WTC11 (cell line): ENCODE measurements at regions not wholly inside any gene's neighbourhood (a gene's known extent, or its start where the extent isn't known, plus 50 kb on each side); places are given as distances from the start of the nearest gene placed in this dataset.

Source experiments
- ATAC-seq: fragments of 200-7000 bp; cut with Tn5 transposase; 2 replicates; pipeline ENCODE4 v1.10.0; 2021; ENCODE audit warnings: mild to moderate bottlenecking, moderate library complexity
- CTCF ChIA-PET: fragments of 300-600 bp; sonication (Branson Sonifier 250); formaldehyde crosslinking; loops from one replicate; lab custom pipeline; 2021; ENCODE audit warnings: antibody characterized with exemption; lab: Charles Lee
- POLR2A ChIA-PET: fragments of 350-600 bp; sonication (Branson Sonifier 250); formaldehyde crosslinking; loops from one replicate; lab custom pipeline; 2021; ENCODE audit warnings: antibody characterized with exemption; lab: Charles Lee
- DNase-seq: peaks from one replicate; pipeline ENCODE4 v3.0.0; 2021; ENCODE audit warnings: low spot score
- H3K27ac Mint-ChIP-seq: 2 replicates; pipeline ENCODE4 v1.8.0; 2021; ENCODE audit warnings: mixed read lengths
- H3K27me3 Mint-ChIP-seq: 2 replicates; pipeline ENCODE4 v1.8.0; 2021; ENCODE audit warnings: low read depth, mild to moderate bottlenecking, moderate library complexity, mixed read lengths
- H3K36me3 Mint-ChIP-seq: 2 replicates; pipeline ENCODE4 v1.8.0; 2021; ENCODE audit warnings: mixed read lengths
- H3K4me1 Mint-ChIP-seq: 2 replicates; pipeline ENCODE4 v1.8.0; 2022; ENCODE audit warnings: mixed read lengths
- H3K4me3 Mint-ChIP-seq: 2 replicates; pipeline ENCODE4 v1.8.0; 2021; ENCODE audit warnings: mild to moderate bottlenecking, moderate library complexity, mixed read lengths
- H3K9me3 Mint-ChIP-seq: 2 replicates; pipeline ENCODE4 v1.8.0; 2021; ENCODE audit warnings: mixed read lengths
- ATF2 ChIP-seq: sonication (generic); formaldehyde crosslinking; IDR thresholded peaks from 2 replicates; pipeline ENCODE4 v1.8.1; 2022; ENCODE audit warnings: low read depth, missing genetic modification reagents, borderline replicate concordance
- ATF6 ChIP-seq: sonication (generic); formaldehyde crosslinking; IDR thresholded peaks from 2 replicates; pipeline ENCODE4 v1.8.1; 2023; ENCODE audit warnings: mild to moderate bottlenecking, missing genetic modification reagents
- CDX4 ChIP-seq: fragments of 250-450 bp; sonication (Bioruptor Pico); IDR thresholded peaks from 2 replicates; pipeline ENCODE4 v1.9.0; 2021; ENCODE audit warnings: moderate library complexity, mild to moderate bottlenecking, inconsistent platforms, borderline replicate concordance
- CREM ChIP-seq: sonication (generic); formaldehyde crosslinking; IDR thresholded peaks from 2 replicates; pipeline ENCODE4 v1.8.1; 2022; ENCODE audit warnings: mild to moderate bottlenecking, missing genetic modification reagents, moderate library complexity
- ETV6 ChIP-seq: sonication (generic); formaldehyde crosslinking; IDR thresholded peaks from 2 replicates; pipeline ENCODE4 v1.8.1; 2022; ENCODE audit warnings: mild to moderate bottlenecking, missing genetic modification reagents
- FOXJ3 ChIP-seq: sonication (generic); formaldehyde crosslinking; IDR thresholded peaks from 2 replicates; pipeline ENCODE4 v1.9.0; 2021; ENCODE audit warnings: missing genetic modification reagents, mild to moderate bottlenecking, borderline replicate concordance
- FOXK1 ChIP-seq: sonication (generic); formaldehyde crosslinking; IDR thresholded peaks from 2 replicates; pipeline ENCODE4 v1.8.0; 2022; ENCODE audit warnings: mild to moderate bottlenecking, moderate library complexity, missing genetic modification reagents
- FOXP4 ChIP-seq: sonication (generic); formaldehyde crosslinking; IDR thresholded peaks from 2 replicates; pipeline ENCODE4 v1.8.0; 2022; ENCODE audit warnings: mild to moderate bottlenecking, missing genetic modification reagents
- GTF2I ChIP-seq: fragments of 250-450 bp; sonication (Bioruptor Pico); conservative IDR thresholded peaks from 2 replicates; pipeline ENCODE4 v1.4.0; 2021; ENCODE audit warnings: mild to moderate bottlenecking
- KAT7 ChIP-seq: sonication (generic); formaldehyde crosslinking; IDR thresholded peaks from 2 replicates; pipeline ENCODE4 v1.8.1; 2023; ENCODE audit warnings: missing genetic modification reagents, mild to moderate bottlenecking, borderline replicate concordance
- MAX ChIP-seq: sonication (generic); formaldehyde crosslinking; IDR thresholded peaks from 2 replicates; pipeline ENCODE4 v1.8.0; 2022; ENCODE audit warnings: mild to moderate bottlenecking, missing genetic modification reagents
- MYBL2 ChIP-seq: sonication (generic); formaldehyde crosslinking; IDR thresholded peaks from 2 replicates; pipeline ENCODE4 v1.8.1; 2023; ENCODE audit warnings: mild to moderate bottlenecking, moderate library complexity, missing genetic modification reagents
- NFE2L1 ChIP-seq: sonication (generic); formaldehyde crosslinking; IDR thresholded peaks from 2 replicates; pipeline ENCODE4 v1.8.1; 2023; ENCODE audit warnings: missing genetic modification reagents
- NFYB ChIP-seq: sonication (generic); formaldehyde crosslinking; conservative IDR thresholded peaks from 2 replicates; pipeline ENCODE4 v1.8.0; 2022; ENCODE audit warnings: low read depth, missing genetic modification reagents
- NR1H2 ChIP-seq: sonication (generic); formaldehyde crosslinking; IDR thresholded peaks from 2 replicates; pipeline ENCODE4 v1.9.0; 2021; ENCODE audit warnings: mild to moderate bottlenecking, moderate library complexity, missing genetic modification reagents
- OVOL2 ChIP-seq: fragments of 250-450 bp; sonication (Bioruptor Pico); IDR thresholded peaks from 2 replicates; pipeline ENCODE4 v1.9.0; 2021; ENCODE audit warnings: mild to moderate bottlenecking, borderline replicate concordance
- SMAD3 ChIP-seq: sonication (generic); formaldehyde crosslinking; IDR thresholded peaks from 2 replicates; pipeline ENCODE4 v1.8.0; 2022; ENCODE audit warnings: missing genetic modification reagents, mild to moderate bottlenecking, borderline replicate concordance
- SOX15 ChIP-seq: fragments of 250-450 bp; sonication (Bioruptor Pico); IDR thresholded peaks from 2 replicates; pipeline ENCODE4 v1.9.0; 2021; ENCODE audit warnings: mild to moderate bottlenecking
- TCF7 ChIP-seq: sonication (generic); formaldehyde crosslinking; IDR thresholded peaks from 2 replicates; pipeline ENCODE4 v1.8.0; 2022; ENCODE audit warnings: mild to moderate bottlenecking, low read depth, missing genetic modification reagents, moderate library complexity
- USF1 ChIP-seq: sonication (generic); formaldehyde crosslinking; IDR thresholded peaks from 2 replicates; pipeline ENCODE4 v1.8.0; 2022; ENCODE audit warnings: mild to moderate bottlenecking, missing genetic modification reagents
- USF2 ChIP-seq: sonication (generic); formaldehyde crosslinking; IDR thresholded peaks from 2 replicates; pipeline ENCODE4 v1.8.1; 2023; ENCODE audit warnings: mild to moderate bottlenecking, missing genetic modification reagents, moderate library complexity
- ZBTB21 ChIP-seq: sonication (generic); formaldehyde crosslinking; IDR thresholded peaks from 2 replicates; pipeline ENCODE4 v1.8.1; 2023; ENCODE audit warnings: mild to moderate bottlenecking, missing genetic modification reagents, borderline replicate concordance
- ZBTB43 ChIP-seq: sonication (generic); formaldehyde crosslinking; IDR thresholded peaks from 2 replicates; pipeline ENCODE4 v1.8.1; 2023; ENCODE audit warnings: mild to moderate bottlenecking, missing genetic modification reagents
- ZNF232 ChIP-seq: sonication (generic); formaldehyde crosslinking; IDR thresholded peaks from 2 replicates; pipeline ENCODE4 v1.8.0; 2022; ENCODE audit warnings: mild to moderate bottlenecking, missing genetic modification reagents
- ZNF263 ChIP-seq: sonication (generic); formaldehyde crosslinking; IDR thresholded peaks from 2 replicates; pipeline ENCODE4 v1.8.1; 2022; ENCODE audit warnings: low read depth, mild to moderate bottlenecking, moderate library complexity, missing genetic modification reagents

GRCh38 chr3:59136081-59136480, 86.3 kb upstream of the CFAP20DC start:
- no peak for TF ChIP-seq KAT7 (CRISPR knock-in tag)
- no peak for TF ChIP-seq ZBTB21
- no peak for TF ChIP-seq ZBTB43 (CRISPR knock-in tag)
- TF ChIP-seq FOXP4 (CRISPR knock-in tag), result no peak
- TF ChIP-seq CDX4 (CRISPR knock-in tag), result no peak
- TF ChIP-seq NFYB (CRISPR knock-in tag), result no peak
- no peak for TF ChIP-seq ZNF232 (CRISPR knock-in tag)
- TF ChIP-seq MYBL2, result no peak
- TF ChIP-seq TCF7 (CRISPR knock-in tag), result no peak
- TF ChIP-seq ZNF263 (CRISPR knock-in tag), result no peak
- no peak for TF ChIP-seq FOXJ3 (CRISPR knock-in tag)
- no peak for TF ChIP-seq USF2
- no peak for TF ChIP-seq OVOL2 (CRISPR knock-in tag)
- TF ChIP-seq MAX, result no peak
- no peak for TF ChIP-seq CREM (CRISPR knock-in tag)
- TF ChIP-seq ATF6 (CRISPR knock-in tag), result no peak
- no peak for TF ChIP-seq NR1H2 (CRISPR knock-in tag)
- ChIA-PET CTCF (no interaction called here), POLR2A (no interaction called here)
- no peaks in the 10 kb centered on the region for H3K9me3 Mint-ChIP-seq
- ATAC-seq (no peak), DNase-seq (no peak)
- H3K27ac Mint-ChIP-seq, result no peak overlapping the region
- no peaks in the 10 kb centered on the region for H3K27me3 Mint-ChIP-seq
- H3K4me3 Mint-ChIP-seq, result no peak overlapping the region
- no peaks in the 10 kb centered on the region for H3K36me3 Mint-ChIP-seq
- H3K4me1 Mint-ChIP-seq, result peaks cover 11% of the 10 kb centered on the region

- ChIA-PET CTCF (no interaction called here), POLR2A (no interaction called here)
- H3K36me3 Mint-ChIP-seq, result no peaks in the 10 kb centered on the region
- peaks cover 13% of the 10 kb centered on the region for H3K4me1 Mint-ChIP-seq
- no peaks in the 10 kb centered on the region for H3K9me3 Mint-ChIP-seq
- no peaks in the 10 kb centered on the region for H3K27me3 Mint-ChIP-seq
- DNase-seq (no peak), ATAC-seq (no peak)
- H3K27ac Mint-ChIP-seq, result no peak overlapping the region
- TF ChIP-seq ATF2 (CRISPR knock-in tag) (no peak), SMAD3 (no peak), GTF2I (no peak), SOX15 (no peak), ETV6 (no peak), FOXK1 (CRISPR knock-in tag) (no peak), USF1 (no peak), NFE2L1 (CRISPR knock-in tag) (no peak)
- H3K4me3 Mint-ChIP-seq, result no peak overlapping the region
Observed at GRCh38 chr3:59135096-59135495, 85.3 kb upstream of the CFAP20DC start.
